HL-60 (cell line): ENCODE measurements at regions not wholly inside any gene's neighbourhood (a gene's known extent, or its start where the extent isn't known, plus 50 kb on each side); places are given as distances from the start of the nearest gene placed in this dataset.

ENCODE experiments used
- CTCF ChIP-seq: IDR thresholded peaks from one replicate; pipeline ENCODE4 v1.5.1; 2011; ENCODE audit warnings: low read length, control low read depth, inconsistent platforms; ENCODE audit not compliant: insufficient read depth
- GABPA ChIP-seq: IDR thresholded peaks from 2 replicates; pipeline ENCODE4 v1.6.1; 2012; ENCODE audit warnings: low read depth
- POLR2AphosphoS5 ChIP-seq: IDR thresholded peaks from 2 replicates; pipeline ENCODE4 v1.6.1; 2012; ENCODE audit warnings: low read depth
- SPI1 ChIP-seq: IDR thresholded peaks from 2 replicates; pipeline ENCODE4 v1.6.1; 2012; ENCODE audit warnings: low read depth, mild to moderate bottlenecking, borderline replicate concordance

DNA sequence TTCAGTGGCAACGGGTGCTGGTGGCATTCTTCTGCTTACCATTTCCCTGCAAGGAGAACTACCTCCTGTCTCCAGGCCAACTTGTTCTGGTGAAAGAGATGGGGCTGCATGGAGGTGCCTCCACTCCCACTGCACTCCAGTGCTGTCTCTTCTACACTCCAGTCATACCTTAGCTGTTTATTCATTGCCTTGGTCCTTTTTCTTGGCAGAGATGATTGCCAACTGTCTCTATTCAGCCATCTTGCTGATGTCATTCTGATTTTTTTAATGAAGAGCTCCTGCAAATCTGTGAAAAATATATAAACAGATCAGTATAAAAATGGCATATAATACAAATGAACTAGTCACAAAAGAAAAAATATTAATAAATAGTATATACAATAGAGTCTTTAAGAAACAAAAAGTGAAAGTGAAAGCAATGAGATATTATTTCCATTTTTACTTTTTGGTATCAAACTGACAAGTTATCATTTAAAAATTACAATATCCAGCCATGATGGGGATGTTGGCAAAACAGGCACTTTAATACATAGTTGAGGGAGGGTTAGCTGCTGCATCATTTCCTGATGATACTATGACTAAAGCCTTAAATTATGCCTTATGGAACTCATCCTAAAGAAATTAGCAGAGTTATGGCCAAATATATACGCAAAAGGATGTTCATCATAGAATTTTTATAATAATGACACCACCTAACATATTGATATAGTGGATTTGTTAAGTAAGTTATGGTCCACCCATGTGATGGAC, 109.4 kb downstream of the CARTPT start:
- no peak for TF ChIP-seq CTCF
- no peak for TF ChIP-seq GABPA
- no peak for TF ChIP-seq POLR2AphosphoS5
- TF ChIP-seq SPI1, result no peak
